ENCODE measurements at regions not wholly inside any gene's neighbourhood (a gene's known extent, or its start where the extent isn't known, plus 50 kb on each side); places are given as distances from the start of the nearest gene placed in this dataset.

GRCh38 chr6:29884261-29884660, 56.6 kb downstream of the HLA-G start:
- Mint-ChIP-seq H3K4me3 (no peak overlapping the region), H3K27ac (no peak overlapping the region), H3K36me3 (no peaks in the 10 kb centered on the region), H3K4me1 (no peaks in the 10 kb centered on the region), H3K27me3 (ENCODE audit: insufficient read depth, low read depth) (peaks cover 29% of the 10 kb centered on the region), H3K9me3 (peaks cover 13% of the 10 kb centered on the region)
- Histone ChIP-seq H3K36me3 (no peaks in the 10 kb centered on the region), H3K27me3 (peaks cover 39% of the 10 kb centered on the region), H3K79me2 (ENCODE audit: low read depth) (no peaks in the 10 kb centered on the region), H2AFZ (replicated peaks) (no peak overlapping the region), H3K4me3 (no peak overlapping the region), H4K20me1 (ENCODE audit: low read depth) (no peaks in the 10 kb centered on the region), H3F3A (ENCODE audit: low read depth) (no peaks in the 10 kb centered on the region), H3K9me3 (ENCODE audit: low read depth) (no peaks in the 10 kb centered on the region), H3K27ac (no peak overlapping the region), H3K4me1 (no peaks in the 10 kb centered on the region), H3K9ac (no peak overlapping the region), H3K4me2 (no peak overlapping the region)
- no peak for DNase-seq (ENCODE audit: low spot score)
- TF ChIP-seq EZH2 (IDR thresholded peaks at IDR 0.05): no peak
- no peak for TF ChIP-seq CTCF (IDR thresholded peaks at IDR 0.05)
- TF ChIP-seq EZH2phosphoT487 (IDR thresholded peaks at IDR 0.05): no peak

GRCh38 chr6:29886701-29887100, 55.6 kb upstream of the HLA-A start:
- Histone ChIP-seq H4K20me1 (ENCODE audit: low read depth) (no peaks in the 10 kb centered on the region), H3K36me3 (no peaks in the 10 kb centered on the region), H3K4me1 (no peaks in the 10 kb centered on the region), H2AFZ (replicated peaks) (no peak overlapping the region), H3K4me3 (no peak overlapping the region), H3K4me2 (no peak overlapping the region), H3K79me2 (ENCODE audit: low read depth) (no peaks in the 10 kb centered on the region), H3K27ac (no peak overlapping the region), H3F3A (ENCODE audit: low read depth) (no peaks in the 10 kb centered on the region), H3K9me3 (ENCODE audit: low read depth) (no peaks in the 10 kb centered on the region), H3K9ac (no peak overlapping the region), H3K27me3 (peaks cover 61% of the 10 kb centered on the region)
- H3K4me3 Mint-ChIP-seq: no peak overlapping the region
- no peaks in the 10 kb centered on the region for H3K4me1 Mint-ChIP-seq
- DNase-seq (ENCODE audit: low spot score): no peak
- no peak overlapping the region for H3K27ac Mint-ChIP-seq
- no peak for TF ChIP-seq EZH2phosphoT487 (IDR thresholded peaks at IDR 0.05)
- TF ChIP-seq CTCF (IDR thresholded peaks at IDR 0.05): no peak
- no peak for TF ChIP-seq EZH2 (IDR thresholded peaks at IDR 0.05)
- peaks cover 35% of the 10 kb centered on the region for H3K27me3 Mint-ChIP-seq (ENCODE audit: insufficient read depth, low read depth)
- H3K9me3 Mint-ChIP-seq: peaks cover 10% of the 10 kb centered on the region
- H3K36me3 Mint-ChIP-seq: no peaks in the 10 kb centered on the region

GRCh38 chr6:29887330-29887818, 55.0 kb upstream of the HLA-A start:
- Mint-ChIP-seq H3K27me3 (ENCODE audit: insufficient read depth, low read depth) (peaks cover 35% of the 10 kb centered on the region), H3K27ac (no peak overlapping the region), H3K9me3 (peaks cover 10% of the 10 kb centered on the region), H3K4me1 (no peaks in the 10 kb centered on the region), H3K36me3 (no peaks in the 10 kb centered on the region), H3K4me3 (peak overlapping the region; percentile 73)
- DNase-seq (ENCODE audit: low spot score): peak; percentile 34
- peak overlapping the region; percentile 76 for H3K4me2 ChIP-seq
- H3K9me3 ChIP-seq (ENCODE audit: low read depth): no peaks in the 10 kb centered on the region
- no peaks in the 10 kb centered on the region for H3F3A ChIP-seq (ENCODE audit: low read depth)
- H2AFZ ChIP-seq (replicated peaks): peak overlapping the region; percentile 90
- no peak overlapping the region for H3K9ac ChIP-seq
- H4K20me1 ChIP-seq (ENCODE audit: low read depth): no peaks in the 10 kb centered on the region
- TF ChIP-seq EZH2phosphoT487 (IDR thresholded peaks at IDR 0.05): no peak
- TF ChIP-seq CTCF (IDR thresholded peaks at IDR 0.05): no peak
- no peak for TF ChIP-seq EZH2 (IDR thresholded peaks at IDR 0.05)
- no peaks in the 10 kb centered on the region for H3K4me1 ChIP-seq
- H3K27me3 ChIP-seq: peaks cover 61% of the 10 kb centered on the region
- no peaks in the 10 kb centered on the region for H3K36me3 ChIP-seq
- H3K79me2 ChIP-seq (ENCODE audit: low read depth): no peaks in the 10 kb centered on the region
- H3K4me3 ChIP-seq: peak overlapping the region; percentile 53
- H3K27ac ChIP-seq: no peak overlapping the region

All from neural progenitor cell (in vitro differentiated cells).